ENCODE measurements at regions not wholly inside any gene's neighbourhood (a gene's known extent, or its start where the extent isn't known, plus 50 kb on each side); places are given as distances from the start of the nearest gene placed in this dataset.

DNA sequence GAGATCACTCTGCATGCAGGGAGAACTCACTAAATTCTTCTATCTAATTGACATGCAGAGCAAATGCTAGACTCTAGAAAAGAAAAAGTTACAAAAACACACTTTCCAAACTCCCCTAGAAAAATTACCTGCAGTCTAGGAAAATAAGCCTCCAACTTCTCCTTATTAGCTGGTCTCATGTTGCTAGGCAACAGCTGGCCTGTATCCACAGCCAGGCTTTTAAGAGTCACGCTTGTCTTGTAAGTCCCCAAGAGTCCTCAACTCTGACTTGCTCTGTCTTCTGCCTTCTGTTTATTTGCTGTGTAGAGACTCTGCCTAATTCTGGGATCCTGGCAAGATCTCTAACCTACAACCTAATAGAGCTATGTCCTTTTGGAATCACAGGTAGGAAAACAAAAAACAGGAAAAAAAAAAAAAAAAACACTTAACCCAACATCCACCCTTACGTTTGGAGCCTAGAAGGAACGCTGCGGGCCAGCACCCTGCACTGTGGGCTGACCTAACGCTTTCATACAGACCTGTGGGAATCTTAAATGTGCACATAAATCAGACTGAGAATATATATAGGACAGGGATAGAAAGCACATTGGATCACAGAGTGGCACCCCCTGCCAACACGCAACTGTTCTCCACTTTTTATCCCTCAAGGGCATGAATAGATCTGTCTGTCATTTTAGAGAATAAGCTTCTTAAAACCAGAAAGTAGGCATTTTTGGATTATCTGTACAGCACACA is 117.0 kb upstream of the PTPRZ1 start:
- no peaks in the 10 kb centered on the region for H3K36me3 Mint-ChIP-seq (ENCODE audit: low read depth, unreplicated experiment)
- no peaks in the 10 kb centered on the region for H3K9me3 Mint-ChIP-seq (ENCODE audit: unreplicated experiment)
- DNase-seq (ENCODE audit: low spot score) = no peak
- H3K4me3 Mint-ChIP-seq (ENCODE audit: unreplicated experiment) = no peak overlapping the region
- no peak overlapping the region for H3K27ac Mint-ChIP-seq (ENCODE audit: unreplicated experiment)
- no peaks in the 10 kb centered on the region for H3K4me1 Mint-ChIP-seq (ENCODE audit: unreplicated experiment)
- H3K27me3 Mint-ChIP-seq (ENCODE audit: unreplicated experiment) = no peaks in the 10 kb centered on the region
- TF ChIP-seq, protein P1, sequence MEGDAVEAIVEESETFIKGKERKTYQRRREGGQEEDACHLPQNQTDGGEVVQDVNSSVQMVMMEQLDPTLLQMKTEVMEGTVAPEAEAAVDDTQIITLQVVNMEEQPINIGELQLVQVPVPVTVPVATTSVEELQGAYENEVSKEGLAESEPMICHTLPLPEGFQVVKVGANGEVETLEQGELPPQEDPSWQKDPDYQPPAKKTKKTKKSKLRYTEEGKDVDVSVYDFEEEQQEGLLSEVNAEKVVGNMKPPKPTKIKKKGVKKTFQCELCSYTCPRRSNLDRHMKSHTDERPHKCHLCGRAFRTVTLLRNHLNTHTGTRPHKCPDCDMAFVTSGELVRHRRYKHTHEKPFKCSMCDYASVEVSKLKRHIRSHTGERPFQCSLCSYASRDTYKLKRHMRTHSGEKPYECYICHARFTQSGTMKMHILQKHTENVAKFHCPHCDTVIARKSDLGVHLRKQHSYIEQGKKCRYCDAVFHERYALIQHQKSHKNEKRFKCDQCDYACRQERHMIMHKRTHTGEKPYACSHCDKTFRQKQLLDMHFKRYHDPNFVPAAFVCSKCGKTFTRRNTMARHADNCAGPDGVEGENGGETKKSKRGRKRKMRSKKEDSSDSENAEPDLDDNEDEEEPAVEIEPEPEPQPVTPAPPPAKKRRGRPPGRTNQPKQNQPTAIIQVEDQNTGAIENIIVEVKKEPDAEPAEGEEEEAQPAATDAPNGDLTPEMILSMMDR (IDR thresholded peaks at IDR 0.05; ENCODE audit: unreplicated experiment) = no peak

DNA sequence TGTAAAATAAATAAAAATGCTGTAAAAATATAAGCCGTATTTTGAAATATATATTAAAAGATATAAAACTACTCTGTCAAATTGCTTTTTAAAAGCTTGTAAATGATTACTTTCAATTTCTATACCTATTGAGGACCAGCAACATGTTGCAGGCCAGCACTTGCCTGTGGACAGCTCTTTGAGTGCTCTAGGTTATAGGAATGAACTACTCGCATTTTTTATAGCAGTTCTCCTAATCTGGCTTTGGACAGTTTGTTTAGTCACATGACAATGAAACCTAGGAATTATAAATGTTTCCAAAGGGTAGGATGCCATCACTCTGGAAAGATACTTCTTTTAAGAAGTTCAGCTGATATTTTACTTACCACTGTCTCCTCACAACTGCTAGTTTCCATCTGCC is 117.7 kb upstream of the PTPRZ1 start:
- no peak for DNase-seq (ENCODE audit: low spot score)
- Mint-ChIP-seq H3K27me3 (ENCODE audit: unreplicated experiment) (no peaks in the 10 kb centered on the region), H3K4me3 (ENCODE audit: unreplicated experiment) (no peak overlapping the region), H3K9me3 (ENCODE audit: unreplicated experiment) (no peaks in the 10 kb centered on the region), H3K27ac (ENCODE audit: unreplicated experiment) (no peak overlapping the region), H3K4me1 (ENCODE audit: unreplicated experiment) (no peaks in the 10 kb centered on the region), H3K36me3 (ENCODE audit: low read depth, unreplicated experiment) (no peaks in the 10 kb centered on the region)
- TF ChIP-seq, protein P1 (IDR thresholded peaks at IDR 0.05; ENCODE audit: unreplicated experiment) = no peak

DNA sequence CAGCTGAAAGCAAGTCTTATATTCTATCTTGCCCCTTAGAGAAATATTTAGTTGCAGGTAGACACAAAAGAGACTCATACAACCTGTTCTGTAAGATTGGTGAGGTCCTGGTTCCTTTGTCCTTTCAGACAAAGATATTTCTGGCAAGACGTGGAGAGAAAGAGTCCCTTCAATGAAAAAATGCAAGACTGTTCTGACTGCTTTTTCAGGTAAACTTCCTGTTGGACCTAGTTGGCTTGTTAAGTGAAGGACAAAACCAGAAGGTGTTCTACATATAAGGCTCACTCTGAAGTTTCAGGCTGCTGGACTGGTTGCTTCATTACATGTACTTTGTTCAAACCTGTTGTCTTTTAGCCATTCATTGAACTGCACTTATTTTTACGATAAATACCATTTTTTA is 119.0 kb upstream of the PTPRZ1 start:
- Mint-ChIP-seq H3K27me3 (ENCODE audit: unreplicated experiment) (no peaks in the 10 kb centered on the region), H3K27ac (ENCODE audit: unreplicated experiment) (no peak overlapping the region), H3K36me3 (ENCODE audit: low read depth, unreplicated experiment) (no peaks in the 10 kb centered on the region), H3K4me1 (ENCODE audit: unreplicated experiment) (no peaks in the 10 kb centered on the region), H3K4me3 (ENCODE audit: unreplicated experiment) (no peak overlapping the region), H3K9me3 (ENCODE audit: unreplicated experiment) (no peaks in the 10 kb centered on the region)
- DNase-seq (ENCODE audit: low spot score) = no peak
- TF ChIP-seq, protein P1 (IDR thresholded peaks at IDR 0.05; ENCODE audit: unreplicated experiment) = no peak

DNA sequence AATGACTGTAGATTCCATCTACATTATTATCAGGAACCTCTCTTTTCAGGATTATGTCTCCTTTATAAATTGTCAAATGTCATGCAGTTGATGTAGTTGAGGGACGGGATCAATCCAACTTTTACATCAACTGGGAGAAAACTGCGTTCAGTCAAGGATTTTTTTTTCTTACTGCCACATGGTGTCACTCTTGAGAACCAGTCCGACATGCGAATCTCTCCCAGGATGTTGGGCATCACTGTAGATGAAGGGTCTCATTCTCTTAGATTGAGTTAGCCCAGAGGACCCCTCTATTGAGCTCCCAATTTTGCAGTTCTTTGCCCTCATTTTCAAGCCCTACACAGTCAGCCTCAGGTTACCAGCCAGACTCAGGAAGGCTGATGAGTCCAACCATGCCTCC is 120.3 kb upstream of the PTPRZ1 start:
- no peak for DNase-seq (ENCODE audit: low spot score)
- Mint-ChIP-seq H3K27me3 (ENCODE audit: unreplicated experiment) (no peaks in the 10 kb centered on the region), H3K36me3 (ENCODE audit: low read depth, unreplicated experiment) (no peaks in the 10 kb centered on the region), H3K4me1 (ENCODE audit: unreplicated experiment) (no peaks in the 10 kb centered on the region), H3K9me3 (ENCODE audit: unreplicated experiment) (no peaks in the 10 kb centered on the region), H3K27ac (ENCODE audit: unreplicated experiment) (no peak overlapping the region), H3K4me3 (ENCODE audit: unreplicated experiment) (no peak overlapping the region)
- TF ChIP-seq, protein P1 (IDR thresholded peaks at IDR 0.05; ENCODE audit: unreplicated experiment) = no peak

DNA sequence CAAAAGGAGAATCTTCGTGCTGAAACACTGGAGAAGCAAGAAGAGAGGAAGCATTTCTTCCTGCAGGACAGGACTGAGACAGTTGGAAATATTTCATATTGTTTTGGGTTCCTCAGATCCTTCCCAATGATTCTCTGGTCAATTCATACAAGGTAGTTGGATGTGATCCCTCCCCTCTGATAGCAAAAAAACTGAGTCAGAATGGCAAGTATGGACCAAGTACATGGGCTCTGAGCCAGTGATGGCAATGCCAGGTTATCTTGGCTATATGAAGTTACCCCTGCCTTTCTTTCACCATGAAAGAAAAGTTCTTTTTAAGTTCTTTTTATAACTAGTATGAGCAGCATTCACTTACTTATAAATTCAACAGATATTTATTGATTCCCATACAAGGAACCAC is 124.4 kb upstream of the PTPRZ1 start:
- H3K4me1 Mint-ChIP-seq (ENCODE audit: unreplicated experiment) = no peaks in the 10 kb centered on the region
- no peak for DNase-seq (ENCODE audit: low spot score)
- H3K27ac Mint-ChIP-seq (ENCODE audit: unreplicated experiment) = no peak overlapping the region
- H3K27me3 Mint-ChIP-seq (ENCODE audit: unreplicated experiment) = no peaks in the 10 kb centered on the region
- no peak overlapping the region for H3K4me3 Mint-ChIP-seq (ENCODE audit: unreplicated experiment)
- no peaks in the 10 kb centered on the region for H3K9me3 Mint-ChIP-seq (ENCODE audit: unreplicated experiment)
- TF ChIP-seq, protein P1 (IDR thresholded peaks at IDR 0.05; ENCODE audit: unreplicated experiment) = no peak
- H3K36me3 Mint-ChIP-seq (ENCODE audit: low read depth, unreplicated experiment) = no peaks in the 10 kb centered on the region

All from endothelial cell (in vitro differentiated cells).